IPS-18c (cell line): ENCODE measurements at regions not wholly inside any gene's neighbourhood (a gene's known extent, or its start where the extent isn't known, plus 50 kb on each side); places are given as distances from the start of the nearest gene placed in this dataset.

Experiments
- H3K4me3 ChIP-seq: 2 replicates; pipeline ENCODE4 v1.7.0; 2013; ENCODE audit warnings: low read depth, mild to moderate bottlenecking, low read length, moderate library complexity; ENCODE audit not compliant: insufficient read depth
- H3K9me3 ChIP-seq: one replicate; pipeline ENCODE4 v1.6.1; 2013; ENCODE audit warnings: mild to moderate bottlenecking, low read length, moderate library complexity; ENCODE audit not compliant: control insufficient read depth, insufficient read depth

- H3K4me3 ChIP-seq: no peak overlapping the region
Observed at GRCh38 chr2:51225377-51225776, 193.4 kb upstream of the NRXN1 start.

GRCh38 chr2:51224790-51225189 lies 192.9 kb upstream of the NRXN1 start:
- H3K4me3 ChIP-seq: no peak overlapping the region
- H3K9me3 ChIP-seq: no peaks in the 10 kb centered on the region

More at GRCh38 chr2:51225377-51225776, 193.4 kb upstream of the NRXN1 start:
- no peaks in the 10 kb centered on the region for H3K9me3 ChIP-seq

GRCh38 chr2:51222106-51222505 lies 190.2 kb upstream of the NRXN1 start:
- no peaks in the 10 kb centered on the region for H3K9me3 ChIP-seq
- no peak overlapping the region for H3K4me3 ChIP-seq

- no peaks in the 10 kb centered on the region for H3K9me3 ChIP-seq
Observed at GRCh38 chr2:51220606-51221005, 188.7 kb upstream of the NRXN1 start.

GRCh38 chr2:51220080-51220479 lies 188.1 kb upstream of the NRXN1 start:
- Histone ChIP-seq H3K4me3 (no peak overlapping the region), H3K9me3 (no peaks in the 10 kb centered on the region)

More at GRCh38 chr2:51220606-51221005, 188.7 kb upstream of the NRXN1 start:
- no peak overlapping the region for H3K4me3 ChIP-seq

- H3K9me3 ChIP-seq: no peaks in the 10 kb centered on the region
- no peak overlapping the region for H3K4me3 ChIP-seq
Observed at GRCh38 chr2:51219468-51219867, 187.5 kb upstream of the NRXN1 start.

- H3K4me3 ChIP-seq: no peak overlapping the region
- no peaks in the 10 kb centered on the region for H3K9me3 ChIP-seq
Observed at GRCh38 chr2:51218047-51218446, 186.1 kb upstream of the NRXN1 start.

- Histone ChIP-seq H3K4me3 (no peak overlapping the region), H3K9me3 (no peaks in the 10 kb centered on the region)
Observed at GRCh38 chr2:51213826-51214225, 181.9 kb upstream of the NRXN1 start.

GRCh38 chr2:51212374-51212773 lies 180.4 kb upstream of the NRXN1 start:
- H3K4me3 ChIP-seq: no peak overlapping the region
- H3K9me3 ChIP-seq: no peaks in the 10 kb centered on the region

- Histone ChIP-seq H3K9me3 (no peaks in the 10 kb centered on the region), H3K4me3 (no peak overlapping the region)
Observed at GRCh38 chr2:51208521-51208920, 176.6 kb upstream of the NRXN1 start.

- Histone ChIP-seq H3K9me3 (no peaks in the 10 kb centered on the region), H3K4me3 (no peak overlapping the region)
Observed at GRCh38 chr2:51201295-51201694, 169.4 kb upstream of the NRXN1 start.

- Histone ChIP-seq H3K4me3 (no peak overlapping the region), H3K9me3 (no peaks in the 10 kb centered on the region)
Observed at GRCh38 chr2:51194656-51195055, 162.7 kb upstream of the NRXN1 start.

GRCh38 chr2:51170273-51170672 lies 138.3 kb upstream of the NRXN1 start:
- Histone ChIP-seq H3K4me3 (no peak overlapping the region), H3K9me3 (no peaks in the 10 kb centered on the region)

- Histone ChIP-seq H3K9me3 (no peaks in the 10 kb centered on the region), H3K4me3 (no peak overlapping the region)
Observed at GRCh38 chr2:51165534-51166260, 133.8 kb upstream of the NRXN1 start.

GRCh38 chr2:51158251-51158650 lies 126.3 kb upstream of the NRXN1 start:
- Histone ChIP-seq H3K9me3 (no peaks in the 10 kb centered on the region), H3K4me3 (no peak overlapping the region)

- no peak overlapping the region for H3K4me3 ChIP-seq
- peaks cover 4% of the 10 kb centered on the region for H3K9me3 ChIP-seq
Observed at GRCh38 chr2:51153236-51153635, 121.3 kb upstream of the NRXN1 start.

- H3K9me3 ChIP-seq: peaks cover 4% of the 10 kb centered on the region
Observed at GRCh38 chr2:51151490-51152140, 119.7 kb upstream of the NRXN1 start.

GRCh38 chr2:51149725-51150124 lies 117.8 kb upstream of the NRXN1 start:
- Histone ChIP-seq H3K9me3 (peaks cover 4% of the 10 kb centered on the region), H3K4me3 (no peak overlapping the region)

More at GRCh38 chr2:51151490-51152140, 119.7 kb upstream of the NRXN1 start:
- H3K4me3 ChIP-seq: no peak overlapping the region
